ENCODE measurements at regions not wholly inside any gene's neighbourhood (a gene's known extent, or its start where the extent isn't known, plus 50 kb on each side); places are given as distances from the start of the nearest gene placed in this dataset.

DNA sequence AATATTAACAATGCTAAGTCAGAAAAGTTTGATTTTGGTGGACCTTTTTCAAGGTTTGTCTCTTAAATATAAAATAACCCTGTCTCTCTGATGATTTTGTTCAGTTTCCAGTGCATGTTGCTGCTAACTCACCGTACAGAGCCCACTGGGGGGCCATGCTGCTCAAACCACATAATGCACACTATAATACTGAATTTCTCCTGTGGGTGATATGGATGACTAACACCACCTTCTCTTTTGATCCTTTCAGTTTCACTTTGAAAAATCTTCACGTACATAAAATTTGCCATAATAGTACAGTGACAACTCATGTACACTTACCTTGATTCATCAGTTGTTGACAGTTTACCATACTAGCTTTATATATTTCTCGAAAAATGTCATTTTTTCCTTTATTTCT is 506.6 kb upstream of the MAN1A1 start:
- no peaks in the 10 kb centered on the region for H3K4me1 ChIP-seq
- no peaks in the 10 kb centered on the region for H3K36me3 ChIP-seq
- TF ChIP-seq, protein P1, sequence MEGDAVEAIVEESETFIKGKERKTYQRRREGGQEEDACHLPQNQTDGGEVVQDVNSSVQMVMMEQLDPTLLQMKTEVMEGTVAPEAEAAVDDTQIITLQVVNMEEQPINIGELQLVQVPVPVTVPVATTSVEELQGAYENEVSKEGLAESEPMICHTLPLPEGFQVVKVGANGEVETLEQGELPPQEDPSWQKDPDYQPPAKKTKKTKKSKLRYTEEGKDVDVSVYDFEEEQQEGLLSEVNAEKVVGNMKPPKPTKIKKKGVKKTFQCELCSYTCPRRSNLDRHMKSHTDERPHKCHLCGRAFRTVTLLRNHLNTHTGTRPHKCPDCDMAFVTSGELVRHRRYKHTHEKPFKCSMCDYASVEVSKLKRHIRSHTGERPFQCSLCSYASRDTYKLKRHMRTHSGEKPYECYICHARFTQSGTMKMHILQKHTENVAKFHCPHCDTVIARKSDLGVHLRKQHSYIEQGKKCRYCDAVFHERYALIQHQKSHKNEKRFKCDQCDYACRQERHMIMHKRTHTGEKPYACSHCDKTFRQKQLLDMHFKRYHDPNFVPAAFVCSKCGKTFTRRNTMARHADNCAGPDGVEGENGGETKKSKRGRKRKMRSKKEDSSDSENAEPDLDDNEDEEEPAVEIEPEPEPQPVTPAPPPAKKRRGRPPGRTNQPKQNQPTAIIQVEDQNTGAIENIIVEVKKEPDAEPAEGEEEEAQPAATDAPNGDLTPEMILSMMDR (IDR thresholded peaks at IDR 0.05) = peak in 1 of 6 experiments; percentile 4
- TF ChIP-seq POLR2A (IDR thresholded peaks at IDR 0.05) = no peak
- no peak overlapping the region for H3K27ac ChIP-seq
- H3K27me3 ChIP-seq = no peaks in the 10 kb centered on the region
- DNase-seq = no peak
- peak overlapping the region in 2 of 4 donors; percentile 17 to 25 for H3K4me3 ChIP-seq
- H3K9me3 ChIP-seq = no peaks in the 10 kb centered on the region

DNA sequence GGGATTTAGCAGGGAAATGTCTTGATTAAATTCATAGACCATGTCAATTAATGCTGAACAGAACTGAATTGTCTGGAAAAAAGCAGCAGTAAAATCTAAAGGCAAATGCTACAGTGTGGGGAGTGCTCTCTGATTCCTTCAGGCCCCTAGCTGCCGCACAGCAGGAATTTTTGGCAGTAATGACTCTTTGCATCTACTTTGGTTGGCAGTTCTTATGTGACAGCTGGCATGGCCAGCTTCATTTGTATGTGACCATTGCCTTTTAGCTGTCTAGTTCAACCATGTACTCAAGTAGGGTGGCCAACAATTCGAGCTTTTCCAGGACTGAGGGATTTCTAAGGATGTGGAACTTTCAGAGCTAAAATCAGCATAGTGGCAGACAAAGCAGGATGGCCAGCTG is 499.1 kb upstream of the MAN1A1 start:
- no peaks in the 10 kb centered on the region for H3K9me3 ChIP-seq

DNA sequence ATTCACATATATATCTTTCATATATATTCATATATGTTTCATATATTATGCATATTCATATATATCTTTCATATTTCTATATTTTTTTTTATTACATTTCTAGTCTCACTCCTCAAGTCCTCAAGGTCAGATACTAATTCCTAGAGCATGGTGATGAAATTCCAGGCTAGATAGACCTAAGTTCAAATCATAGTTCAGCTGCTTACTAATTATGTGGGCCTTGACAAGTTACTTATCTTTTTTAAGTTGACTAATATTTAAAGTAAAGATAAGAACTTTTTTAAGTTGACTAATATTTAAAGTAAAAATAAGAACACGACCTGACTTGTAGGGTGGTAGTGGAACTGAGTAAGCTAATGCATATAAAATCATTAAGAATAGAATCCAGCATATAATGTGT is 495.6 kb upstream of the MAN1A1 start:
- Histone ChIP-seq H3K9me3 (no peaks in the 10 kb centered on the region), H3K4me1 (no peaks in the 10 kb centered on the region), H3K36me3 (no peaks in the 10 kb centered on the region), H3K4me3 (no peak overlapping the region), H3K27me3 (no peaks in the 10 kb centered on the region), H3K27ac (no peak overlapping the region)
- TF ChIP-seq, protein P1 (IDR thresholded peaks at IDR 0.05) = no peak
- TF ChIP-seq POLR2A (IDR thresholded peaks at IDR 0.05) = no peak
- no peak for DNase-seq

More for the DNA sequence above, 499.1 kb upstream of the MAN1A1 start:
- H3K4me1 ChIP-seq = no peaks in the 10 kb centered on the region
- H3K27me3 ChIP-seq = no peaks in the 10 kb centered on the region
- no peaks in the 10 kb centered on the region for H3K36me3 ChIP-seq
- H3K4me3 ChIP-seq = no peak overlapping the region
- no peak for DNase-seq
- no peak for TF ChIP-seq POLR2A (IDR thresholded peaks at IDR 0.05)
- TF ChIP-seq, protein P1 (IDR thresholded peaks at IDR 0.05) = no peak
- no peak overlapping the region for H3K27ac ChIP-seq

DNA sequence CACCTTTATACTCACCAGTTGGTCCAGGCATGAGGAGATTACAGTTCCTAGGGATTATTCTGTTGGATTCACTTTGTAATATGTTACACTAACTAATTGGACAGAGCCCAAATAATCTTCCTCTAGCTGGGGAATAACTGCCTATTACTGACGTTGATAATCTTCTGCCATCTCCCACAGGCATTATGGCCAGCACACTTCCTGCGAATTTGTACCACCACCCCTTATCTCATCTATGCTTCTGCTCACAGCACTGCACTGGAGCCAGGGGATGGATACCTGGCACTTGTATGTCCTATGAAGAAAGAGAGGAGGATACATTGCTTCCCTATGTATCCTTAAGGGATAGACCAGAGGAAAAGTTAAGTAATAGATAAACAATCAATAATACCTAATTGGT is 494.8 kb upstream of the MAN1A1 start:
- no peaks in the 10 kb centered on the region for H3K36me3 ChIP-seq
- no peaks in the 10 kb centered on the region for H3K27me3 ChIP-seq
- no peaks in the 10 kb centered on the region for H3K9me3 ChIP-seq
- TF ChIP-seq POLR2A (IDR thresholded peaks at IDR 0.05) = no peak
- TF ChIP-seq, protein P1 (IDR thresholded peaks at IDR 0.05) = no peak
- H3K4me3 ChIP-seq = no peak overlapping the region
- no peaks in the 10 kb centered on the region for H3K4me1 ChIP-seq
- H3K27ac ChIP-seq = no peak overlapping the region
- DNase-seq = no peak

DNA sequence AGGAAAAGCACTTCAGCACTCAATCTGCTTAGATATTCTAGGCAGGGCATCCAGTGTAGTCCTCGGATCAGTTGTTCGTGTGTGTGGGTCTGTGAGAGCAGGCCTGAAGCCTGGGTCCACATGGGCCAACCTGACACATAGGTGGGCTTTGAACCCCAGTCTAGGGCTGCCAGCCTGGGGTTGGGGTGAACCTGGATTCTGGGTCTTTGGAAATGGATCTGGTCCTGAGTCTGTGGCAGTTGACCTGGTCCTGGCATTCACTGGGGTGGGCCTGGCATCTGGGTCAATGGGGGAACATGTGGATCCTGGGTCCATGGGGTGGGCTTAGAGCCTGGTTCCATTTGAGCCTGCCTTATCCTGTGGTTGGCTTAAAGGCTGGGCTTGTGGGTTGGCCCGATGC is 492.6 kb upstream of the MAN1A1 start:
- Histone ChIP-seq H3K9me3 (no peaks in the 10 kb centered on the region), H3K4me3 (no peak overlapping the region), H3K27me3 (no peaks in the 10 kb centered on the region), H3K36me3 (no peaks in the 10 kb centered on the region), H3K27ac (no peak overlapping the region), H3K4me1 (no peaks in the 10 kb centered on the region)
- DNase-seq = no peak
- TF ChIP-seq, protein P1 (IDR thresholded peaks at IDR 0.05) = no peak
- no peak for TF ChIP-seq POLR2A (IDR thresholded peaks at IDR 0.05)

DNA sequence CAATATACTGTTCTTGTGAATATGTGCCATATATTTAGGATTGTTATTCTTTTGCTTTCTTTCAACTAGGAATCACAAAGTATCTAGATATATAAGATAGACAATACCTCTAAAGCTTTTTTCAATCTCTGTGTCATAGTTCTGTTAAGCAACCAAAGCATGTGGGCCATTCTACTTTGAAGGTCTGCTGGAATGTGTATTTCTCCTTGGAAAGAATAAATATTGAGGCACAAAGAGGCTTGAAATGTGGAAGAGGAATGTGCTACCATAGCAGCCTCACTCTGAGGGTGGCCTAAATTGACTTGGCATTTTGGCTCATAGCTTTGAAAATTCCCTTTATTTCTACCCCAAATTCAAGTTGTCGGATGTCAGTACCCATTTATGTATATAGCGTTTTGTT is 488.5 kb upstream of the MAN1A1 start:
- Histone ChIP-seq H3K27ac (no peak overlapping the region), H3K36me3 (no peaks in the 10 kb centered on the region), H3K27me3 (no peaks in the 10 kb centered on the region), H3K4me3 (no peak overlapping the region), H3K9me3 (no peaks in the 10 kb centered on the region), H3K4me1 (no peaks in the 10 kb centered on the region)
- TF ChIP-seq POLR2A (IDR thresholded peaks at IDR 0.05) = no peak
- TF ChIP-seq, protein P1 (IDR thresholded peaks at IDR 0.05) = no peak
- DNase-seq = no peak

All from Peyer's patch (tissue), 4 donors.